ENCODE measurements at regions not wholly inside any gene's neighbourhood (a gene's known extent, or its start where the extent isn't known, plus 50 kb on each side); places are given as distances from the start of the nearest gene placed in this dataset.

- DNase-seq (ENCODE audit: low spot score in 2 of 2): no peak
- WGBS: 70% methylated on average over 4 of the region's 4 CpGs
- no peaks in the 10 kb centered on the region for H3K4me1 ChIP-seq
These were observed 64.3 kb downstream of the ZNF281 start for GRCh38 chr1:200345520-200345919.

DNA sequence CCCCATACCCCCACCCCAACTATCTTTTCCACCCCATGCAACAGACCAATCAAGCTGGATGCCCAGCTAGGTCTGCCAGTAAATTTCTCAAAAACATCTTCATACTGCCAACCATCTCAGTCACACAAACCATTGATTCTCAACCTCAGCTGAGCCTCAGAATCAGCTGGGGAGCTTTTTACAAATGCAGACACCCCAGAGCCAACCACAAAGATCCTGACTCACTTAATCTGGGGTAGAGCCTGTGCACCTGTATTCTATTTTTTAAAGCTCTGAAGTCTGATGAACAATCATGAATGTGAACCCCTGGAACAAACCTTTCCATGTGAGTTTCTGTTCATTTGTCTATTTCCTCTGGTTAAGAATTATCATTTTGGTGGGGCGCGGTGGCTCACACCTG lies 66.0 kb downstream of the ZNF281 start:
- Histone ChIP-seq H3K9me3 (no peaks in the 10 kb centered on the region), H3K4me1 (no peaks in the 10 kb centered on the region), H3K27me3 (no peaks in the 10 kb centered on the region), H3K36me3 (no peaks in the 10 kb centered on the region), H3K4me3 (no peak overlapping the region), H3K27ac (no peak overlapping the region)
- no peak for DNase-seq (ENCODE audit: low spot score in 2 of 2)
- 94% methylated on average over 2 of the region's 2 CpGs for WGBS
- no peak for TF ChIP-seq CTCF (IDR thresholded peaks at IDR 0.05)
- TF ChIP-seq POLR2AphosphoS5 (IDR thresholded peaks at IDR 0.05): no peak
- TF ChIP-seq POLR2A (IDR thresholded peaks at IDR 0.05): no peak
- TF ChIP-seq EP300 (IDR thresholded peaks at IDR 0.05): no peak

More at GRCh38 chr1:200345520-200345919, 64.3 kb downstream of the ZNF281 start:
- Histone ChIP-seq H3K4me3 (no peak overlapping the region), H3K27ac (no peak overlapping the region), H3K27me3 (no peaks in the 10 kb centered on the region), H3K9me3 (no peaks in the 10 kb centered on the region), H3K36me3 (no peaks in the 10 kb centered on the region)
- TF ChIP-seq CTCF (IDR thresholded peaks at IDR 0.05) (no peak), POLR2A (IDR thresholded peaks at IDR 0.05) (no peak), POLR2AphosphoS5 (IDR thresholded peaks at IDR 0.05) (no peak), EP300 (IDR thresholded peaks at IDR 0.05) (no peak)

- H3K9me3 ChIP-seq: no peaks in the 10 kb centered on the region
- TF ChIP-seq CTCF (IDR thresholded peaks at IDR 0.05) (no peak), EP300 (IDR thresholded peaks at IDR 0.05) (no peak), POLR2AphosphoS5 (IDR thresholded peaks at IDR 0.05) (no peak), POLR2A (IDR thresholded peaks at IDR 0.05) (no peak)
- no peak overlapping the region for H3K27ac ChIP-seq
- WGBS: 85% methylated on average over 5 of the region's 5 CpGs
- H3K36me3 ChIP-seq: no peaks in the 10 kb centered on the region
- no peak for DNase-seq (ENCODE audit: low spot score in 2 of 2)
- no peaks in the 10 kb centered on the region for H3K27me3 ChIP-seq
- H3K4me1 ChIP-seq: no peaks in the 10 kb centered on the region
- no peak overlapping the region for H3K4me3 ChIP-seq
These were observed 67.1 kb downstream of the ZNF281 start for GRCh38 chr1:200342511-200343311.

DNA sequence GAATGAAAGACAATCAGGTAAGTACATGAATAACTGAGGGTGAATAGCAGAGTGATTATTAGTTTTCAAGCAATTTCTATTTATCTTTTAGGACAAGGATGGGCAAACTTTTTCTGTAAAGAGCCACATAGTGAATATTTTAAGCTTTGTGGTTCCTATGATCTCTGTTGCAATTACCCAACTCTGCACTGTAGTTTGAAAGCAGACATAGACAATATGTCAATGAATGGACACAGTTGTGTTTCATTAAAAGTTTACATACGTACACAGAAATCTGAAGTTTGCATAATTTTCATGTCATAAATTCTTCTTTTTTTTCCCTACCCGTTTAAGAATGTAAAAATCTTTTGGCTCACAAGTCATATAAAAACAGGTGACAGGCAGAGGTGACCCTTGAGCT lies 71.4 kb downstream of the ZNF281 start:
- TF ChIP-seq POLR2AphosphoS5 (IDR thresholded peaks at IDR 0.05) (no peak), CTCF (IDR thresholded peaks at IDR 0.05) (no peak), POLR2A (IDR thresholded peaks at IDR 0.05) (no peak), EP300 (IDR thresholded peaks at IDR 0.05) (no peak)
- no peak overlapping the region for H3K27ac ChIP-seq
- DNase-seq (ENCODE audit: low spot score in 2 of 2): no peak
- H3K36me3 ChIP-seq: no peaks in the 10 kb centered on the region
- H3K9me3 ChIP-seq: no peaks in the 10 kb centered on the region
- H3K27me3 ChIP-seq: no peaks in the 10 kb centered on the region
- H3K4me1 ChIP-seq: no peaks in the 10 kb centered on the region
- H3K4me3 ChIP-seq: no peak overlapping the region
- 55% methylated on average over 2 of the region's 2 CpGs for WGBS

DNA sequence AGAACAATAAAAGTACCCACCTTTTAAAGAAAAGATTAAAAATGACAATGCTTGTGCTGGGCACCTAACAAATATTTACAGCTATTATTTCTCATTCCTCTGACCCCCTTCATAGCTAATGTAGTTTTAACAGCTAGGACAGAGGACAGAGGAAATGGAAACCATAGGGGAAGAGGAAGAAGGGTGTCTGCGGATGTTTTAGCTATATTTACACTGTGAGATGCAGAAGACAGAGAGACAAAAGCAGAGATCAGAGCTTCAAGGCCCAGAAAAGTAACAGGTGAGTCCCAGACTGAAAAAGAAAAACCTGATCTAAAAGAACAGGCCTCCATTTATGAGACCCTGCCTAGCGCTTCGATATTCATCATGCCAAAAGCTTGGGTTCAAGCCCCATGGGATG lies 72.0 kb downstream of the ZNF281 start:
- WGBS: 89% methylated on average over 3 of the region's 3 CpGs
- no peaks in the 10 kb centered on the region for H3K36me3 ChIP-seq
- TF ChIP-seq POLR2A (IDR thresholded peaks at IDR 0.05): no peak
- no peak for TF ChIP-seq EP300 (IDR thresholded peaks at IDR 0.05)
- no peak for TF ChIP-seq POLR2AphosphoS5 (IDR thresholded peaks at IDR 0.05)
- no peak for TF ChIP-seq CTCF (IDR thresholded peaks at IDR 0.05)
- H3K4me1 ChIP-seq: no peaks in the 10 kb centered on the region
- no peak overlapping the region for H3K27ac ChIP-seq
- no peaks in the 10 kb centered on the region for H3K27me3 ChIP-seq
- no peaks in the 10 kb centered on the region for H3K9me3 ChIP-seq
- DNase-seq (ENCODE audit: low spot score in 2 of 2): no peak
- no peak overlapping the region for H3K4me3 ChIP-seq

All from suprapubic skin (tissue), 4 donors.